ENCODE measurements at regions not wholly inside any gene's neighbourhood (a gene's known extent, or its start where the extent isn't known, plus 50 kb on each side); places are given as distances from the start of the nearest gene placed in this dataset.
"Not testable (repeated sequence)": the region's sequence is repeated elsewhere in the genome, so short reads cannot be mapped to it uniquely, and the experiment has no call there.

GRCh38 chr14:38646391-38646790 is 390.5 kb upstream of the CLEC14A start:
- ChIA-PET CTCF (no interaction called here), POLR2A (no interaction called here)
- Histone ChIP-seq H3K36me3 (ENCODE audit: control insufficient read depth in 2 of 2, insufficient read depth in 1 of 2, low read length in 2 of 2) (no peaks in the 10 kb centered on the region), H3K9me3 (ENCODE audit: control insufficient read depth, insufficient read depth, low read depth, low read length) (no peaks in the 10 kb centered on the region), H3K4me1 (ENCODE audit: control insufficient read depth, insufficient read depth, low read length) (no peaks in the 10 kb centered on the region), H3K27ac (ENCODE audit: extremely low read depth, low read depth, low read length) (no peak overlapping the region), H3K4me3 (ENCODE audit: low read depth, low read length) (no peak overlapping the region)
- TF ChIP-seq ZNF837 (tag by site-specific recombination; IDR thresholded peaks at IDR 0.05) = no peak
- no peak for TF ChIP-seq ZNF521 (tag by site-specific recombination; IDR thresholded peaks at IDR 0.05)
- TF ChIP-seq, protein P1, sequence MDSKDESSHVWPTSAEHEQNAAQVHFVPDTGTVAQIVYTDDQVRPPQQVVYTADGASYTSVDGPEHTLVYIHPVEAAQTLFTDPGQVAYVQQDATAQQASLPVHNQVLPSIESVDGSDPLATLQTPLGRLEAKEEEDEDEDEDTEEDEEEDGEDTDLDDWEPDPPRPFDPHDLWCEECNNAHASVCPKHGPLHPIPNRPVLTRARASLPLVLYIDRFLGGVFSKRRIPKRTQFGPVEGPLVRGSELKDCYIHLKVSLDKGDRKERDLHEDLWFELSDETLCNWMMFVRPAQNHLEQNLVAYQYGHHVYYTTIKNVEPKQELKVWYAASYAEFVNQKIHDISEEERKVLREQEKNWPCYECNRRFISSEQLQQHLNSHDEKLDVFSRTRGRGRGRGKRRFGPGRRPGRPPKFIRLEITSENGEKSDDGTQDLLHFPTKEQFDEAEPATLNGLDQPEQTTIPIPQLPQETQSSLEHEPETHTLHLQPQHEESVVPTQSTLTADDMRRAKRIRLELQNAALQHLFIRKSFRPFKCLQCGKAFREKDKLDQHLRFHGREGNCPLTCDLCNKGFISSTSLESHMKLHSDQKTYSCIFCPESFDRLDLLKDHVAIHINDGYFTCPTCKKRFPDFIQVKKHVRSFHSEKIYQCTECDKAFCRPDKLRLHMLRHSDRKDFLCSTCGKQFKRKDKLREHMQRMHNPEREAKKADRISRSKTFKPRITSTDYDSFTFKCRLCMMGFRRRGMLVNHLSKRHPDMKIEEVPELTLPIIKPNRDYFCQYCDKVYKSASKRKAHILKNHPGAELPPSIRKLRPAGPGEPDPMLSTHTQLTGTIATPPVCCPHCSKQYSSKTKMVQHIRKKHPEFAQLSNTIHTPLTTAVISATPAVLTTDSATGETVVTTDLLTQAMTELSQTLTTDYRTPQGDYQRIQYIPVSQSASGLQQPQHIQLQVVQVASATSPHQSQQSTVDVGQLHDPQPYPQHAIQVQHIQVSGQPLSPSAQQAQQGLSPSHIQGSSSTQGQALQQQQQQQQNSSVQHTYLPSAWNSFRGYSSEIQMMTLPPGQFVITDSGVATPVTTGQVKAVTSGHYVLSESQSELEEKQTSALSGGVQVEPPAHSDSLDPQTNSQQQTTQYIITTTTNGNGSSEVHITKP (tag by site-specific recombination; IDR thresholded peaks at IDR 0.05) = no peak
- TF ChIP-seq MYNN (tag by site-specific recombination; IDR thresholded peaks at IDR 0.05; ENCODE audit: borderline replicate concordance) = no peak
- TF ChIP-seq ZNF777 (tag by site-specific recombination; IDR thresholded peaks at IDR 0.05; ENCODE audit: borderline replicate concordance) = no peak
- TF ChIP-seq YY2 (tag by site-specific recombination; IDR thresholded peaks at IDR 0.05) = no peak
- no peak for TF ChIP-seq ZNF664 (tag by site-specific recombination; IDR thresholded peaks at IDR 0.05)
- TF ChIP-seq ZNF692 (tag by site-specific recombination; IDR thresholded peaks at IDR 0.05) = no peak
- no peak for TF ChIP-seq ZNF48 (tag by site-specific recombination; IDR thresholded peaks at IDR 0.05)
- TF ChIP-seq ZNF223 (tag by site-specific recombination; IDR thresholded peaks at IDR 0.05) = no peak
- TF ChIP-seq ZNF791 (tag by site-specific recombination; IDR thresholded peaks at IDR 0.05) = no peak
- TF ChIP-seq, protein P2, sequence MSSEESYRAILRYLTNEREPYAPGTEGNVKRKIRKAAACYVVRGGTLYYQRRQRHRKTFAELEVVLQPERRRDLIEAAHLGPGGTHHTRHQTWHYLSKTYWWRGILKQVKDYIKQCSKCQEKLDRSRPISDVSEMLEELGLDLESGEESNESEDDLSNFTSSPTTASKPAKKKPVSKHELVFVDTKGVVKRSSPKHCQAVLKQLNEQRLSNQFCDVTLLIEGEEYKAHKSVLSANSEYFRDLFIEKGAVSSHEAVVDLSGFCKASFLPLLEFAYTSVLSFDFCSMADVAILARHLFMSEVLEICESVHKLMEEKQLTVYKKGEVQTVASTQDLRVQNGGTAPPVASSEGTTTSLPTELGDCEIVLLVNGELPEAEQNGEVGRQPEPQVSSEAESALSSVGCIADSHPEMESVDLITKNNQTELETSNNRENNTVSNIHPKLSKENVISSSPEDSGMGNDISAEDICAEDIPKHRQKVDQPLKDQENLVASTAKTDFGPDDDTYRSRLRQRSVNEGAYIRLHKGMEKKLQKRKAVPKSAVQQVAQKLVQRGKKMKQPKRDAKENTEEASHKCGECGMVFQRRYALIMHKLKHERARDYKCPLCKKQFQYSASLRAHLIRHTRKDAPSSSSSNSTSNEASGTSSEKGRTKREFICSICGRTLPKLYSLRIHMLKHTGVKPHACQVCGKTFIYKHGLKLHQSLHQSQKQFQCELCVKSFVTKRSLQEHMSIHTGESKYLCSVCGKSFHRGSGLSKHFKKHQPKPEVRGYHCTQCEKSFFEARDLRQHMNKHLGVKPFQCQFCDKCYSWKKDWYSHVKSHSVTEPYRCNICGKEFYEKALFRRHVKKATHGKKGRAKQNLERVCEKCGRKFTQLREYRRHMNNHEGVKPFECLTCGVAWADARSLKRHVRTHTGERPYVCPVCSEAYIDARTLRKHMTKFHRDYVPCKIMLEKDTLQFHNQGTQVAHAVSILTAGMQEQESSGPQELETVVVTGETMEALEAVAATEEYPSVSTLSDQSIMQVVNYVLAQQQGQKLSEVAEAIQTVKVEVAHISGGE (tag by site-specific recombination; conservative IDR thresholded peaks at IDR 0.05; ENCODE audit: low read depth) = no peak
- no peak for TF ChIP-seq ZNF16 (tag by site-specific recombination; IDR thresholded peaks at IDR 0.05; ENCODE audit: low read depth)
- TF ChIP-seq ZNF596 (tag by site-specific recombination; IDR thresholded peaks at IDR 0.05) = no peak
- no peak for TF ChIP-seq ZNF211 (tag by site-specific recombination; IDR thresholded peaks at IDR 0.05; ENCODE audit: low read depth)
- TF ChIP-seq ZNF629 (tag by site-specific recombination; IDR thresholded peaks at IDR 0.05) = no peak
- TF ChIP-seq ZFP37 (tag by site-specific recombination; IDR thresholded peaks at IDR 0.05) = no peak
- no peak for TF ChIP-seq ZNF19 (tag by site-specific recombination; IDR thresholded peaks at IDR 0.05; ENCODE audit: low read depth)
- TF ChIP-seq ZBTB1 (tag by site-specific recombination; IDR thresholded peaks at IDR 0.05) = no peak
- no peak for TF ChIP-seq ZNF138 (tag by site-specific recombination; IDR thresholded peaks at IDR 0.05; ENCODE audit: borderline replicate concordance)

DNA sequence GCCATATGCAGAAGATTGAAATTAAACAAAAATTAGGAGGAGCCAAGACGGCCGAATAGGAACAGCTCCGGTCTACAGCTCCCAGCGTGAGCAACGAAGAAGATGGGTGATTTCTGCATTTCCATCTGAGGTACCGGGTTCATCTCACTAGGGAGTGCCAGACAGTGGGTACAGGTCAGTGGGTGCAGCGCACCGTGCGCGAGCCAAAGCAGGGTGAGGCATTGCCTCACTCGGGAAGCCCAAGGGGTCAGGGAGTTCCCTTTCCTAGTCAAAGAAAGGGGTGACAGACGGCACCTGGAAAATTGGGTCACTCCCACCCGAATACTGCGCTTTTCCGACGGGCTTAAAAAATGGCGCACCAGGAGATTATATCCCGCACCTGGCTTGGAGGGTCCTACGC is 379.0 kb upstream of the CLEC14A start:
- H3K27ac ChIP-seq (ENCODE audit: extremely low read depth, low read depth, low read length); H3K4me1 ChIP-seq (ENCODE audit: control insufficient read depth, insufficient read depth, low read length); H3K4me3 ChIP-seq (ENCODE audit: low read depth, low read length); H3K9me3 ChIP-seq (ENCODE audit: control insufficient read depth, insufficient read depth, low read depth, low read length); H3K36me3 ChIP-seq (ENCODE audit: control insufficient read depth in 2 of 2, insufficient read depth in 1 of 2, low read length in 2 of 2); POLR2A ChIA-PET; CTCF ChIA-PET: not testable (repeated sequence)

Data from HEK293 (cell line).